Lower leg skin (tissue), 3 donors: ENCODE measurements at regions not wholly inside any gene's neighbourhood (a gene's known extent, or its start where the extent isn't known, plus 50 kb on each side); places are given as distances from the start of the nearest gene placed in this dataset.

Experiments used
- POLR2A ChIP-seq, 2 donors: fragments of 450-650 bp; IDR thresholded peaks; one replicate each; pipeline ENCODE4 v1.6.1; 2016 to 2017; ENCODE audit warnings: antibody characterized with exemption in 2 of 2, mild to moderate bottlenecking in 1 of 2, moderate library complexity in 1 of 2
- TF ChIP-seq, protein P1 (sequence below), 3 donors: fragments of 450-650 bp; IDR thresholded peaks; one replicate each; pipeline ENCODE4 v1.5.1; 2016; ENCODE audit warnings: antibody characterized with exemption in 3 of 3, mild to moderate bottlenecking in 3 of 3, moderate library complexity in 2 of 3

DNA sequence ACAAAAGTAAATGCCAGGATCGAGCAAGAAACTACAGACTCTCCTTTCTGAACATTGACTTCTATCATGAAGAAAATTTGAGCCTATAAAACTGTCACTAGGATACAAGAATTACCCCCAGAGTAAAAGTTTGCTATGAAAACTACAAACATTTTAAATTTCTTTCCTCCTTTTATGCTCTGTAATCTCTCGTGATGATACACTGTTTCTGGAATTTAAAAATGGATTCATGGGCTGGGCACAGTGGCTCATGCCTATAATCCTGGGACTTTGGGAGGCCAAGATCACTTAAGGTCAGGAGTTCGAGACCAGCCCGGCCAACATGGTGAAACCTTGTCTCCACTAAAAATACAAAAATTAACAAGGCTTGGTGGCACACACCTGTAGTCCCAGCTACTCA, 181.3 kb downstream of the ZNF281 start:
- TF ChIP-seq, protein P1, sequence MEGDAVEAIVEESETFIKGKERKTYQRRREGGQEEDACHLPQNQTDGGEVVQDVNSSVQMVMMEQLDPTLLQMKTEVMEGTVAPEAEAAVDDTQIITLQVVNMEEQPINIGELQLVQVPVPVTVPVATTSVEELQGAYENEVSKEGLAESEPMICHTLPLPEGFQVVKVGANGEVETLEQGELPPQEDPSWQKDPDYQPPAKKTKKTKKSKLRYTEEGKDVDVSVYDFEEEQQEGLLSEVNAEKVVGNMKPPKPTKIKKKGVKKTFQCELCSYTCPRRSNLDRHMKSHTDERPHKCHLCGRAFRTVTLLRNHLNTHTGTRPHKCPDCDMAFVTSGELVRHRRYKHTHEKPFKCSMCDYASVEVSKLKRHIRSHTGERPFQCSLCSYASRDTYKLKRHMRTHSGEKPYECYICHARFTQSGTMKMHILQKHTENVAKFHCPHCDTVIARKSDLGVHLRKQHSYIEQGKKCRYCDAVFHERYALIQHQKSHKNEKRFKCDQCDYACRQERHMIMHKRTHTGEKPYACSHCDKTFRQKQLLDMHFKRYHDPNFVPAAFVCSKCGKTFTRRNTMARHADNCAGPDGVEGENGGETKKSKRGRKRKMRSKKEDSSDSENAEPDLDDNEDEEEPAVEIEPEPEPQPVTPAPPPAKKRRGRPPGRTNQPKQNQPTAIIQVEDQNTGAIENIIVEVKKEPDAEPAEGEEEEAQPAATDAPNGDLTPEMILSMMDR (IDR thresholded peaks at IDR 0.05): no peak
- TF ChIP-seq POLR2A (IDR thresholded peaks at IDR 0.05): no peak
